K562 (cell line): ENCODE measurements at regions not wholly inside any gene's neighbourhood (a gene's known extent, or its start where the extent isn't known, plus 50 kb on each side); places are given as distances from the start of the nearest gene placed in this dataset.

Source experiments
- ATAC-seq: fragments of 200-7000 bp; cut with Tn5 transposase; 3 replicates; pipeline ENCODE4 v1.9.1; 2020; ENCODE audit warnings: moderate library complexity
- BruUV-seq: library from RNA; stranded (reverse); fragments of 400-500 nt; replicated peaks from 2 replicates; lab custom pipeline; 2021; lab: Mats Ljungman, UMichigan
- CTCF ChIA-PET: fragments of 300-600 bp; formaldehyde crosslinking; extraction: SDS; loops from one replicate; lab custom pipeline; 2021; ENCODE audit warnings: low intra/inter-chr PET ratio; lab: Yijun Ruan, JAX
- POLR2A ChIA-PET: fragments of 300-600, 350-650 bp; sonication (Branson Sonifier 250); formaldehyde crosslinking; extraction: SDS; loops from one replicate; lab custom pipeline; 2021; ENCODE audit warnings: antibody characterized with exemption, inconsistent platforms; lab: Yijun Ruan, JAX
- DNase-seq, 4 experiments: peaks; one replicate each; pipeline versions ENCODE4 v3.0.0 to v3.0.0-alpha.2; 2011 to 2018; ENCODE audit warnings: low spot score in 3 of 4, mixed read lengths in 3 of 4; ENCODE audit errors: extremely low read depth in 1 of 4
- FAIRE-seq: peaks from 2 replicates; lab custom pipeline; 2011; peaks lifted over from hg19 to GRCh38; lab: Jason Lieb, UNC
- H2AFZ ChIP-seq: 2 replicates; pipeline ENCODE4 v1.6.0; 2011; ENCODE audit warnings: low read depth, low read length, control low read depth, inconsistent platforms
- H3K27ac ChIP-seq: fragments of 200-600 bp; 3 replicates; pipeline ENCODE4 v1.8.0; 2011; ENCODE audit warnings: low read depth, mild to moderate bottlenecking, control low read depth, inconsistent platforms, low read length, moderate library complexity, mixed read lengths; ENCODE audit errors: extremely low read depth
- H3K27me3 ChIP-seq, 2 experiments: fragments of 300-600 bp in 1 of 2; 2 replicates in 1 of 2; 3 replicates in 1 of 2; pipeline versions ENCODE4 v1.6.0 to v1.8.0; 2011; ENCODE audit warnings: inconsistent platforms in 2 of 2, low read length in 2 of 2, mild to moderate bottlenecking in 1 of 2, mixed read lengths in 1 of 2, moderate library complexity in 1 of 2; ENCODE audit not compliant: control insufficient read depth in 2 of 2, insufficient read depth in 2 of 2
- H3K36me3 ChIP-seq: fragments of 300-600 bp; 3 replicates; pipeline ENCODE4 v1.8.0; 2011; ENCODE audit warnings: mild to moderate bottlenecking, low read length, inconsistent platforms; ENCODE audit not compliant: control insufficient read depth, insufficient read depth
- H3K4me1 ChIP-seq, 2 experiments: fragments of 200-600 bp in 1 of 2; replicated peaks in 1 of 2; 2 replicates in 1 of 2; 3 replicates in 1 of 2; pipeline versions ENCODE4 v1.5.1 to v1.8.0; 2011; ENCODE audit warnings: inconsistent platforms in 2 of 2, low read length in 2 of 2, mild to moderate bottlenecking in 1 of 2, mixed read lengths in 1 of 2, moderate library complexity in 1 of 2; ENCODE audit not compliant: control insufficient read depth in 2 of 2, insufficient read depth in 2 of 2
- H3K4me2 ChIP-seq: 2 replicates; pipeline ENCODE4 v1.6.1; 2011; ENCODE audit warnings: low read length, control low read depth, inconsistent platforms, mixed read lengths; ENCODE audit not compliant: insufficient read depth
- H3K4me3 ChIP-seq: fragments of 200-600 bp; sonication (generic), shearing (Covaris generic); 2 replicates; pipeline ENCODE4 v1.5.1; 2016; ENCODE audit warnings: control low read depth, inconsistent platforms
- H3K79me2 ChIP-seq: fragments of 200-600 bp; 3 replicates; pipeline ENCODE4 v1.8.0; 2011; ENCODE audit warnings: low read length, inconsistent platforms; ENCODE audit not compliant: control insufficient read depth, insufficient read depth
- H3K9ac ChIP-seq, 2 experiments: 2 replicates each; pipeline versions ENCODE4 v1.6.0 to v1.6.1; 2011; ENCODE audit warnings: low read depth in 2 of 2, low read length in 2 of 2, control low read depth in 1 of 2, inconsistent platforms in 1 of 2, mild to moderate bottlenecking in 1 of 2, mixed read lengths in 1 of 2; ENCODE audit not compliant: insufficient read depth in 1 of 2
- H3K9me1 ChIP-seq: one replicate; pipeline ENCODE4 v1.6.0; 2011; ENCODE audit warnings: inconsistent platforms, mild to moderate bottlenecking, low read length, moderate library complexity; ENCODE audit not compliant: control insufficient read depth, insufficient read depth
- H3K9me3 ChIP-seq: replicated peaks from 2 replicates; pipeline ENCODE4 v1.5.1; 2011; ENCODE audit warnings: low read depth, low read length, inconsistent platforms; ENCODE audit not compliant: control insufficient read depth, insufficient read depth
- H4K20me1 ChIP-seq: replicated peaks from 2 replicates; pipeline ENCODE4 v1.6.1; 2011; ENCODE audit warnings: low read length, inconsistent platforms, mixed read lengths; ENCODE audit not compliant: control insufficient read depth, insufficient read depth
- BMI1 ChIP-seq: fragments of 150-350 bp; IDR thresholded peaks from 2 replicates; pipeline ENCODE4 v1.6.1; 2014; ENCODE audit warnings: low read length
- CCAR2 ChIP-seq: fragments of 200-400 bp; formaldehyde crosslinking; IDR thresholded peaks from 2 replicates; pipeline ENCODE4 v1.6.1; 2017; ENCODE audit warnings: mild to moderate bottlenecking, low read depth, low read length
- DNMT1 ChIP-seq: fragments of 450-650 bp; IDR thresholded peaks from 2 replicates; pipeline ENCODE4 v1.6.1; 2016; ENCODE audit warnings: antibody characterized with exemption, mild to moderate bottlenecking
- GABPB1 ChIP-seq: sonication (generic); formaldehyde crosslinking; IDR thresholded peaks from 2 replicates; pipeline ENCODE4 v1.8.0; 2022; ENCODE audit warnings: mild to moderate bottlenecking, missing genetic modification reagents
- LARP7 ChIP-seq: fragments of 450-650 bp; IDR thresholded peaks from 2 replicates; pipeline ENCODE4 v1.6.1; 2016
- MECOM ChIP-seq: fragments of 250-450 bp; sonication (Bioruptor Pico); IDR thresholded peaks from 2 replicates; pipeline ENCODE4 v1.8.0; 2022; ENCODE audit warnings: inconsistent platforms
- RFX5 ChIP-seq: IDR thresholded peaks from 2 replicates; pipeline ENCODE4 v1.6.1; 2011; ENCODE audit warnings: low read depth, mild to moderate bottlenecking, improper control_type of control experiment, low read length
- SMAD3 ChIP-seq: fragments of 450-650 bp; formaldehyde crosslinking; conservative IDR thresholded peaks from 2 replicates; pipeline ENCODE4 v1.4.0; 2020; ENCODE audit warnings: mild to moderate bottlenecking
- SRSF9 ChIP-seq: fragments of 200-400 bp; formaldehyde crosslinking; IDR thresholded peaks from 2 replicates; pipeline ENCODE4 v1.6.1; 2017; ENCODE audit warnings: low read depth, low read length, borderline replicate concordance
- ZBTB43 ChIP-seq: sonication (generic); formaldehyde crosslinking; IDR thresholded peaks from 2 replicates; pipeline ENCODE4 v1.8.0; 2023; ENCODE audit warnings: mild to moderate bottlenecking, missing genetic modification reagents
- ZNF77 ChIP-seq: fragments of 250-450 bp; sonication (Bioruptor Pico); IDR thresholded peaks from 2 replicates; pipeline ENCODE4 v1.5.0; 2020
- WGBS: fragments of 100-300 bp; shearing (Covaris generic); methylation state at CpG from one replicate; pipeline ENCODE4 v1.1.6; 2016; ENCODE audit warnings: low coverage, mixed read lengths; ENCODE audit not compliant: insufficient coverage; ENCODE audit errors: missing lambda C conversion rate; 5-methylcytosine and 5-hydroxymethylcytosine counted together
- in situ Hi-C: fragments of 300-500 bp; cut with MboI; formaldehyde crosslinking; loops from 4 replicates; pipeline ENCODE4 v1.15.0; 2018; ENCODE audit warnings: inconsistent platforms, mixed read lengths
- intact Hi-C: fragments of 100-400 bp; cut with micrococcal nuclease; formaldehyde crosslinking; loops from 2 replicates; pipeline ENCODE4 v1.14.2; 2022

- H3K27ac ChIP-seq, result no peak overlapping the region
- ChIA-PET POLR2A (interaction anchor here (0.5 kb wide), 1 partner anchor 19 kb away, joined by 3 read pairs; no protein-coding TSS in a partner anchor), CTCF (no interaction called here)
- no peak overlapping the region for H3K4me2 ChIP-seq
- FAIRE-seq (no peak), ATAC-seq (no peak)
- no peak overlapping the region for H3K9ac ChIP-seq
- no peak overlapping the region for H2AFZ ChIP-seq
- no peak overlapping the region for H3K4me3 ChIP-seq
- H3K36me3 ChIP-seq, result no peaks in the 10 kb centered on the region
- no peaks in the 10 kb centered on the region for H3K79me2 ChIP-seq
- intact Hi-C loops, result no loop called here
- TF ChIP-seq MECOM (no peak), CCAR2 (no peak), SMAD3 (no peak), ZNF77 (CRISPR knock-in tag) (no peak), DNMT1 (no peak), BMI1 (no peak), GABPB1 (CRISPR knock-in tag) (no peak), ZBTB43 (no peak), SRSF9 (no peak), RFX5 (no peak), LARP7 (no peak)
- TF ChIP-seq, all 486 proteins: peak for 0
- Histone ChIP-seq H3K4me1 (peaks cover 0 to 11% of the 10 kb centered on the region in 2 experiments; a peak in 1 of 5 replicates), H3K9me3 (no peaks in the 10 kb centered on the region), H3K9me1 (peaks cover 2% of the 10 kb centered on the region), H3K27me3 (peaks cover 0 to 16% of the 10 kb centered on the region in 2 experiments; a peak in 1 of 5 replicates), H4K20me1 (no peaks in the 10 kb centered on the region)
- in situ Hi-C loops, result no loop called here
- BruUV-seq, result no TSS peak
- DNase-seq, result no peak
- 20% methylated on average over 6 of the region's 6 CpGs for WGBS
These were observed 105.4 kb upstream of the F3 start for GRCh38 chr1:94646786-94647555.
